MM.1S (cell line): ENCODE measurements at regions not wholly inside any gene's neighbourhood (a gene's known extent, or its start where the extent isn't known, plus 50 kb on each side); places are given as distances from the start of the nearest gene placed in this dataset.

Experiments used
- CTCF ChIP-seq: fragments of 300-600 bp; sonication (generic); IDR thresholded peaks from 2 replicates; pipeline ENCODE4 v1.5.1; 2016; ENCODE audit warnings: antibody characterized with exemption, low read length, mixed read lengths
- EZH2 ChIP-seq: fragments of 300-600 bp; sonication (generic); optimal IDR thresholded peaks from 2 replicates; pipeline ENCODE3; 2017; ENCODE audit warnings: low read depth, mild to moderate bottlenecking, antibody characterized with exemption, low read length, mixed read lengths

- TF ChIP-seq CTCF (no peak), EZH2 (no peak)
These were observed 1135.9 kb downstream of the KCNT2 start for GRCh38 chr1:195472291-195472690.
